SK-N-SH treated with all-trans-retinoic acid at 6 μM for 48 hours (cell line): ENCODE measurements at regions not wholly inside any gene's neighbourhood (a gene's known extent, or its start where the extent isn't known, plus 50 kb on each side); places are given as distances from the start of the nearest gene placed in this dataset.

ENCODE experiments used
- ATAC-seq: fragments of 200-7000 bp; cut with Tn5 transposase; 3 replicates; pipeline ENCODE4 v1.9.1; 2020; ENCODE audit warnings: mild to moderate bottlenecking, moderate library complexity
- ARNTL ChIP-seq: fragments of 450-650 bp; formaldehyde crosslinking; IDR thresholded peaks from 2 replicates; pipeline ENCODE4 v1.5.0; 2020; ENCODE audit warnings: low read depth, mild to moderate bottlenecking, moderate library complexity, borderline replicate concordance
- BACH2 ChIP-seq: fragments of 250-450 bp; sonication (Bioruptor Pico); IDR thresholded peaks from 2 replicates; pipeline ENCODE4 v1.9.0; 2021; ENCODE audit warnings: mild to moderate bottlenecking, borderline replicate concordance
- CREB5 ChIP-seq: fragments of 250-450 bp; sonication (Bioruptor Pico); IDR thresholded peaks from 2 replicates; pipeline ENCODE4 v1.5.1; 2020; ENCODE audit warnings: low read depth, mild to moderate bottlenecking, moderate library complexity
- CSDC2 ChIP-seq: fragments of 250-450 bp; sonication (Bioruptor Pico); IDR thresholded peaks from 2 replicates; pipeline ENCODE4 v1.5.0; 2020; ENCODE audit warnings: mild to moderate bottlenecking, moderate library complexity
- CSRNP3 ChIP-seq: fragments of 250-450 bp; sonication (Bioruptor Pico); IDR thresholded peaks from 2 replicates; pipeline ENCODE4 v1.5.1; 2021; ENCODE audit warnings: mild to moderate bottlenecking, moderate library complexity
- ESRRG ChIP-seq: fragments of 250-450 bp; sonication (Bioruptor Pico); IDR thresholded peaks from 2 replicates; pipeline ENCODE4 v1.6.1; 2021; ENCODE audit warnings: mild to moderate bottlenecking
- ISL1 ChIP-seq: fragments of 250-450 bp; sonication (Bioruptor Pico); IDR thresholded peaks from 2 replicates; pipeline ENCODE4 v2.1.2; 2022; ENCODE audit warnings: mild to moderate bottlenecking, moderate library complexity
- PPARA ChIP-seq: fragments of 250-450 bp; sonication (Bioruptor Pico); IDR thresholded peaks from 2 replicates; pipeline ENCODE4 v1.5.0; 2020; ENCODE audit warnings: mild to moderate bottlenecking, borderline replicate concordance
- SNAI2 ChIP-seq: fragments of 250-450 bp; sonication (Bioruptor Pico); IDR thresholded peaks from 2 replicates; pipeline ENCODE4 v1.5.0; 2020; ENCODE audit warnings: mild to moderate bottlenecking, moderate library complexity
- TOX ChIP-seq: fragments of 250-450 bp; sonication (Bioruptor Pico); IDR thresholded peaks from 2 replicates; pipeline ENCODE4 v1.8.0; 2021; ENCODE audit warnings: mild to moderate bottlenecking, moderate library complexity, borderline replicate concordance
- ZC3H10 ChIP-seq: fragments of 250-450 bp; sonication (Bioruptor Pico); IDR thresholded peaks from 2 replicates; pipeline ENCODE4 v1.5.1; 2021; ENCODE audit warnings: mild to moderate bottlenecking, moderate library complexity
- ZFP3 ChIP-seq: fragments of 250-450 bp; sonication (Bioruptor Pico); IDR thresholded peaks from 2 replicates; pipeline ENCODE4 v1.5.0; 2020; ENCODE audit warnings: mild to moderate bottlenecking, moderate library complexity
- ZNF565 ChIP-seq: fragments of 450-650 bp; formaldehyde crosslinking; conservative IDR thresholded peaks from 2 replicates; pipeline ENCODE4 v1.5.0; 2020; ENCODE audit warnings: low read depth, mild to moderate bottlenecking, moderate library complexity
- ZNF70 ChIP-seq: fragments of 450-650 bp; formaldehyde crosslinking; IDR thresholded peaks from 2 replicates; pipeline ENCODE4 v1.5.0; 2020; ENCODE audit warnings: mild to moderate bottlenecking, moderate library complexity
- ZNF8 ChIP-seq: fragments of 450-650 bp; formaldehyde crosslinking; IDR thresholded peaks from 2 replicates; pipeline ENCODE4 v1.5.0; 2020; ENCODE audit warnings: mild to moderate bottlenecking, moderate library complexity
- TF ChIP-seq, protein P1 (sequence below): fragments of 250-450 bp; sonication (Bioruptor Pico); IDR thresholded peaks from 2 replicates; pipeline ENCODE4 v1.5.0; 2020; ENCODE audit warnings: mild to moderate bottlenecking, moderate library complexity
- TF ChIP-seq, protein P2 (sequence below): fragments of 250-450 bp; sonication (Bioruptor Pico); IDR thresholded peaks from 2 replicates; pipeline ENCODE4 v1.8.0; 2021; ENCODE audit warnings: low read depth, mild to moderate bottlenecking, moderate library complexity, borderline replicate concordance

DNA sequence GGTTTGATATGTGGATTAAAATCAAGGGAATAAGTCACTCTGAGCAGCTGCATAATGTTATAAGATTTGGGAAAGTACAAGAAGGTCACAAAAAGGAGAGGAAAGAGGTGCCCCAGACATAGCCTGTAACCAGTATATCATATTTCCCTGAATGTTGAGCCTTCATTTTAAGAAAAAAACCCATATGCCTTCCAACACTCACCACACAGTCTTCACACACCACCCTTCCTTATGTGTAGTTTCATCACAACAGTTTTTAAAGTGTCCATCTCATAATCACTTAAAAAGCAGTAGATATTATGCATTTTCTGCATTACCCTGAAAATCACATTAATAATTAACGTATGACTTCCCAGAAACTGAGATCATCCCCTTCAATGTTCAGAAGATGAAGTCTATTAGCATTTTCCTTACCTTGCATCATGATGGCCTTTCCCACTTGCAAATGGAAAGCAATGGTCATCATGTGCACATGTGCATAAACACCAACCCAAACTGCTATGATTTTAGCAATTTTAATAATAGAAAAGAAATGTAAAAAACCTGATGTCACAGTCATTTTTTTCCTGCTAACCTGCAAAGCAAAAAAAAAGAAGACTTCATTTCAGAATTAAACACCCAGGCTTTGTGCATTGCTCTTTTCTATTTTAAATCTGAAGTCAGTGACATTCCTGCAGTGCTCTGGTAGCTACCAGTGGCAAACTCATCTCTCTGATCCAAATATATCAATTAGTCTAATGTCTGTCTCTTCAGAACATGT lies 465.0 kb downstream of the SUCLG1 start:
- ATAC-seq: no peak
- TF ChIP-seq ZNF70 (no peak), CREB5 (no peak), ARNTL (CRISPR knock-in tag) (no peak), PPARA (CRISPR knock-in tag) (no peak), ZFP3 (CRISPR knock-in tag) (no peak), ESRRG (CRISPR knock-in tag) (no peak)
- TF ChIP-seq, protein P1, sequence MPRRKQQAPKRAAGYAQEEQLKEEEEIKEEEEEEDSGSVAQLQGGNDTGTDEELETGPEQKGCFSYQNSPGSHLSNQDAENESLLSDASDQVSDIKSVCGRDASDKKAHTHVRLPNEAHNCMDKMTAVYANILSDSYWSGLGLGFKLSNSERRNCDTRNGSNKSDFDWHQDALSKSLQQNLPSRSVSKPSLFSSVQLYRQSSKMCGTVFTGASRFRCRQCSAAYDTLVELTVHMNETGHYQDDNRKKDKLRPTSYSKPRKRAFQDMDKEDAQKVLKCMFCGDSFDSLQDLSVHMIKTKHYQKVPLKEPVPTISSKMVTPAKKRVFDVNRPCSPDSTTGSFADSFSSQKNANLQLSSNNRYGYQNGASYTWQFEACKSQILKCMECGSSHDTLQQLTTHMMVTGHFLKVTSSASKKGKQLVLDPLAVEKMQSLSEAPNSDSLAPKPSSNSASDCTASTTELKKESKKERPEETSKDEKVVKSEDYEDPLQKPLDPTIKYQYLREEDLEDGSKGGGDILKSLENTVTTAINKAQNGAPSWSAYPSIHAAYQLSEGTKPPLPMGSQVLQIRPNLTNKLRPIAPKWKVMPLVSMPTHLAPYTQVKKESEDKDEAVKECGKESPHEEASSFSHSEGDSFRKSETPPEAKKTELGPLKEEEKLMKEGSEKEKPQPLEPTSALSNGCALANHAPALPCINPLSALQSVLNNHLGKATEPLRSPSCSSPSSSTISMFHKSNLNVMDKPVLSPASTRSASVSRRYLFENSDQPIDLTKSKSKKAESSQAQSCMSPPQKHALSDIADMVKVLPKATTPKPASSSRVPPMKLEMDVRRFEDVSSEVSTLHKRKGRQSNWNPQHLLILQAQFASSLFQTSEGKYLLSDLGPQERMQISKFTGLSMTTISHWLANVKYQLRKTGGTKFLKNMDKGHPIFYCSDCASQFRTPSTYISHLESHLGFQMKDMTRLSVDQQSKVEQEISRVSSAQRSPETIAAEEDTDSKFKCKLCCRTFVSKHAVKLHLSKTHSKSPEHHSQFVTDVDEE (CRISPR knock-in tag): no peak

- ATAC-seq: no peak
- TF ChIP-seq ZNF565 (no peak), ZC3H10 (CRISPR knock-in tag) (no peak), PPARA (CRISPR knock-in tag) (no peak), BACH2 (no peak), CSRNP3 (CRISPR knock-in tag) (no peak), ZFP3 (CRISPR knock-in tag) (no peak), CREB5 (no peak), ZNF70 (no peak), TOX (CRISPR knock-in tag) (no peak), ISL1 (CRISPR knock-in tag) (no peak), ZNF8 (no peak)
- TF ChIP-seq, protein P1 (CRISPR knock-in tag): no peak
- TF ChIP-seq, protein P2, sequence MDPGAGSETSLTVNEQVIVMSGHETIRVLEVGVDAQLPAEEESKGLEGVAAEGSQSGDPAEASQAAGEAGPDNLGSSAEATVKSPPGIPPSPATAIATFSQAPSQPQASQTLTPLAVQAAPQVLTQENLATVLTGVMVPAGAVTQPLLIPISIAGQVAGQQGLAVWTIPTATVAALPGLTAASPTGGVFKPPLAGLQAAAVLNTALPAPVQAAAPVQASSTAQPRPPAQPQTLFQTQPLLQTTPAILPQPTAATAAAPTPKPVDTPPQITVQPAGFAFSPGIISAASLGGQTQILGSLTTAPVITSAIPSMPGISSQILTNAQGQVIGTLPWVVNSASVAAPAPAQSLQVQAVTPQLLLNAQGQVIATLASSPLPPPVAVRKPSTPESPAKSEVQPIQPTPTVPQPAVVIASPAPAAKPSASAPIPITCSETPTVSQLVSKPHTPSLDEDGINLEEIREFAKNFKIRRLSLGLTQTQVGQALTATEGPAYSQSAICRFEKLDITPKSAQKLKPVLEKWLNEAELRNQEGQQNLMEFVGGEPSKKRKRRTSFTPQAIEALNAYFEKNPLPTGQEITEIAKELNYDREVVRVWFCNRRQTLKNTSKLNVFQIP: no peak
- TF ChIP-seq, all 23 proteins: peak for 0
Observed at GRCh38 chr2:83991992-83992391, 467.1 kb downstream of the SUCLG1 start.

GRCh38 chr2:83990636-83991035 lies 468.4 kb downstream of the SUCLG1 start:
- ATAC-seq: no peak
- TF ChIP-seq PPARA (CRISPR knock-in tag): no peak
- TF ChIP-seq CSDC2 (CRISPR knock-in tag): no peak
- TF ChIP-seq ARNTL (CRISPR knock-in tag): no peak
- no peak for TF ChIP-seq ZFP3 (CRISPR knock-in tag)
- TF ChIP-seq ZC3H10 (CRISPR knock-in tag): no peak
- no peak for TF ChIP-seq ISL1 (CRISPR knock-in tag)
- TF ChIP-seq CSRNP3 (CRISPR knock-in tag): no peak
- no peak for TF ChIP-seq SNAI2 (CRISPR knock-in tag)
- TF ChIP-seq ESRRG (CRISPR knock-in tag): no peak
- TF ChIP-seq TOX (CRISPR knock-in tag): no peak
- TF ChIP-seq, protein P1 (CRISPR knock-in tag): no peak
- TF ChIP-seq, protein P2: no peak
